Karpas-422 (cell line): ENCODE measurements at regions not wholly inside any gene's neighbourhood (a gene's known extent, or its start where the extent isn't known, plus 50 kb on each side); places are given as distances from the start of the nearest gene placed in this dataset.

Experiments used
- DNase-seq: peaks from one replicate; pipeline ENCODE4 v3.0.0-alpha.2; 2015
- H2AFZ ChIP-seq: fragments of 200-600 bp; sonication (generic); 2 replicates; pipeline ENCODE4 v1.6.1; 2014; ENCODE audit warnings: antibody characterized with exemption, low read length, mixed read lengths
- H3K27ac ChIP-seq: fragments of 200-600 bp; sonication (generic); 2 replicates; pipeline ENCODE4 v1.5.1; 2014; ENCODE audit warnings: mild to moderate bottlenecking, low read length, moderate library complexity
- H3K27me3 ChIP-seq: fragments of 200-600 bp; sonication (generic); 2 replicates; pipeline ENCODE4 v1.6.1; 2014; ENCODE audit warnings: low read length, mixed read lengths
- H3K36me3 ChIP-seq: fragments of 200-600 bp; sonication (generic); 2 replicates; pipeline ENCODE4 v1.6.1; 2014; ENCODE audit warnings: low read length, mixed read lengths; ENCODE audit not compliant: insufficient read depth
- H3K4me1 ChIP-seq: fragments of 200-600 bp; sonication (generic); 2 replicates; pipeline ENCODE4 v1.6.1; 2014; ENCODE audit warnings: mild to moderate bottlenecking, low read length, mixed read lengths
- H3K4me2 ChIP-seq: fragments of 200-600 bp; sonication (generic); 2 replicates; pipeline ENCODE4 v1.6.1; 2014; ENCODE audit warnings: low read length, low read depth, mild to moderate bottlenecking; ENCODE audit not compliant: poor library complexity, severe bottlenecking
- H3K4me3 ChIP-seq: fragments of 200-600 bp; sonication (generic); 2 replicates; pipeline ENCODE4 v1.5.1; 2014; ENCODE audit warnings: mild to moderate bottlenecking, antibody characterized with exemption, low read length, mixed read lengths
- H3K79me2 ChIP-seq: fragments of 200-600 bp; sonication (generic); 2 replicates; pipeline ENCODE4 v1.6.1; 2014; ENCODE audit warnings: mild to moderate bottlenecking, low read length, mixed read lengths
- H3K9ac ChIP-seq: fragments of 200-600 bp; sonication (generic); 2 replicates; pipeline ENCODE4 v1.6.0; 2014; ENCODE audit warnings: low read length
- H3K9me2 ChIP-seq: fragments of 200-600 bp; sonication (generic), shearing (Covaris generic); replicated peaks from 2 replicates; pipeline ENCODE4 v1.6.0; 2014; ENCODE audit warnings: mild to moderate bottlenecking, low read length, moderate library complexity; ENCODE audit not compliant: insufficient read depth
- H3K9me3 ChIP-seq: fragments of 300-700, 200-600 bp; sonication (generic); 2 replicates; pipeline ENCODE4 v1.6.1; 2014; ENCODE audit warnings: low read length, mixed read lengths
- H4K20me1 ChIP-seq: fragments of 200-600 bp; sonication (generic); 2 replicates; pipeline ENCODE4 v1.6.1; 2014; ENCODE audit warnings: mild to moderate bottlenecking, antibody characterized with exemption, low read length, low read depth; ENCODE audit not compliant: insufficient read depth

GRCh38 chr2:20111311-20112131 lies 60.1 kb upstream of the LAPTM4A start:
- no peak for DNase-seq
- Histone ChIP-seq H3K79me2 (no peaks in the 10 kb centered on the region), H3K4me2 (peak overlapping the region; percentile 43), H3K27ac (no peak overlapping the region), H3K4me1 (peaks cover 33% of the 10 kb centered on the region), H3K36me3 (no peaks in the 10 kb centered on the region), H3K9me3 (no peaks in the 10 kb centered on the region), H2AFZ (peak overlapping the region; percentile 76), H3K9me2 (no peaks in the 10 kb centered on the region), H3K4me3 (peak overlapping the region; percentile 14; the same call in 1 of the 2 replicates), H4K20me1 (no peaks in the 10 kb centered on the region), H3K9ac (peak overlapping the region; percentile 56), H3K27me3 (no peaks in the 10 kb centered on the region)

GRCh38 chr2:20110876-20111275 lies 59.4 kb upstream of the LAPTM4A start:
- Histone ChIP-seq H3K9ac (peak overlapping the region; percentile 56), H2AFZ (peak overlapping the region; percentile 76)
- DNase-seq = no peak

GRCh38 chr2:20110383-20110782 lies 59.0 kb upstream of the LAPTM4A start:
- no peak overlapping the region for H3K4me2 ChIP-seq
- H3K4me3 ChIP-seq = no peak overlapping the region
- H3K9ac ChIP-seq = no peak overlapping the region
- H3K36me3 ChIP-seq = no peaks in the 10 kb centered on the region
- DNase-seq = no peak
- H3K79me2 ChIP-seq = no peaks in the 10 kb centered on the region
- H3K27me3 ChIP-seq = no peaks in the 10 kb centered on the region
- peaks cover 33% of the 10 kb centered on the region for H3K4me1 ChIP-seq
- H3K9me3 ChIP-seq = no peaks in the 10 kb centered on the region
- no peaks in the 10 kb centered on the region for H4K20me1 ChIP-seq
- H3K9me2 ChIP-seq = no peaks in the 10 kb centered on the region
- H3K27ac ChIP-seq = no peak overlapping the region
- H2AFZ ChIP-seq = no peak overlapping the region

More at GRCh38 chr2:20110876-20111275, 59.4 kb upstream of the LAPTM4A start:
- peak overlapping the region; percentile 43 for H3K4me2 ChIP-seq
- no peaks in the 10 kb centered on the region for H3K36me3 ChIP-seq
- H3K27ac ChIP-seq = no peak overlapping the region
- H3K9me3 ChIP-seq = no peaks in the 10 kb centered on the region
- H3K4me1 ChIP-seq = peaks cover 33% of the 10 kb centered on the region
- H4K20me1 ChIP-seq = no peaks in the 10 kb centered on the region
- H3K4me3 ChIP-seq = no peak overlapping the region
- no peaks in the 10 kb centered on the region for H3K79me2 ChIP-seq
- no peaks in the 10 kb centered on the region for H3K9me2 ChIP-seq
- no peaks in the 10 kb centered on the region for H3K27me3 ChIP-seq

- H3K9me2 ChIP-seq = no peaks in the 10 kb centered on the region
- H2AFZ ChIP-seq = peak overlapping the region; percentile 84; the same call in 1 of the 2 replicates
- no peaks in the 10 kb centered on the region for H3K9me3 ChIP-seq
- no peak overlapping the region for H3K4me3 ChIP-seq
- peaks cover 46% of the 10 kb centered on the region for H3K4me1 ChIP-seq
- DNase-seq = no peak
- no peak overlapping the region for H3K9ac ChIP-seq
- H3K79me2 ChIP-seq = no peaks in the 10 kb centered on the region
- no peaks in the 10 kb centered on the region for H3K27me3 ChIP-seq
- H3K4me2 ChIP-seq = no peak overlapping the region
- H3K27ac ChIP-seq = no peak overlapping the region
- no peaks in the 10 kb centered on the region for H3K36me3 ChIP-seq
- no peaks in the 10 kb centered on the region for H4K20me1 ChIP-seq
Observed at GRCh38 chr2:20108655-20109396, 57.4 kb upstream of the LAPTM4A start.

GRCh38 chr2:20107776-20108175 lies 56.3 kb upstream of the LAPTM4A start:
- H4K20me1 ChIP-seq = no peaks in the 10 kb centered on the region
- no peaks in the 10 kb centered on the region for H3K79me2 ChIP-seq
- H3K4me3 ChIP-seq = no peak overlapping the region
- no peak overlapping the region for H3K9ac ChIP-seq
- no peak overlapping the region for H2AFZ ChIP-seq
- H3K36me3 ChIP-seq = no peaks in the 10 kb centered on the region
- DNase-seq = no peak
- no peaks in the 10 kb centered on the region for H3K27me3 ChIP-seq
- H3K27ac ChIP-seq = no peak overlapping the region
- no peak overlapping the region for H3K4me2 ChIP-seq
- no peaks in the 10 kb centered on the region for H3K9me2 ChIP-seq
- no peaks in the 10 kb centered on the region for H3K9me3 ChIP-seq
- peaks cover 49% of the 10 kb centered on the region for H3K4me1 ChIP-seq

GRCh38 chr2:20107352-20107751 lies 55.9 kb upstream of the LAPTM4A start:
- no peaks in the 10 kb centered on the region for H3K79me2 ChIP-seq
- no peaks in the 10 kb centered on the region for H4K20me1 ChIP-seq
- H3K9ac ChIP-seq = no peak overlapping the region
- no peaks in the 10 kb centered on the region for H3K27me3 ChIP-seq
- H3K36me3 ChIP-seq = no peaks in the 10 kb centered on the region
- H3K4me3 ChIP-seq = no peak overlapping the region
- H3K4me1 ChIP-seq = peaks cover 49% of the 10 kb centered on the region
- no peak overlapping the region for H3K27ac ChIP-seq
- H3K9me3 ChIP-seq = no peaks in the 10 kb centered on the region
- H3K4me2 ChIP-seq = no peak overlapping the region
- no peak for DNase-seq
- H2AFZ ChIP-seq = no peak overlapping the region
- no peaks in the 10 kb centered on the region for H3K9me2 ChIP-seq

- no peaks in the 10 kb centered on the region for H3K79me2 ChIP-seq
- no peak overlapping the region for H3K9ac ChIP-seq
- H3K36me3 ChIP-seq = no peaks in the 10 kb centered on the region
- H2AFZ ChIP-seq = no peak overlapping the region
- no peaks in the 10 kb centered on the region for H3K27me3 ChIP-seq
- no peaks in the 10 kb centered on the region for H3K9me3 ChIP-seq
- H3K4me3 ChIP-seq = no peak overlapping the region
- H3K27ac ChIP-seq = no peak overlapping the region
- H4K20me1 ChIP-seq = no peaks in the 10 kb centered on the region
- no peak overlapping the region for H3K4me2 ChIP-seq
- DNase-seq = no peak
- no peaks in the 10 kb centered on the region for H3K9me2 ChIP-seq
- H3K4me1 ChIP-seq = peaks cover 48% of the 10 kb centered on the region
Observed at GRCh38 chr2:20106746-20107145, 55.3 kb upstream of the LAPTM4A start.

- Histone ChIP-seq H3K9ac (peak overlapping the region; percentile 35), H3K27ac (no peak overlapping the region), H3K4me2 (peak overlapping the region; percentile 29), H3K27me3 (no peaks in the 10 kb centered on the region), H3K79me2 (no peaks in the 10 kb centered on the region), H3K4me1 (peaks cover 31% of the 10 kb centered on the region), H3K36me3 (no peaks in the 10 kb centered on the region), H3K9me3 (no peaks in the 10 kb centered on the region), H4K20me1 (no peaks in the 10 kb centered on the region), H3K9me2 (no peaks in the 10 kb centered on the region), H3K4me3 (no peak overlapping the region), H2AFZ (peak overlapping the region; percentile 45; the same call in 1 of the 2 replicates)
- no peak for DNase-seq
Observed at GRCh38 chr2:20104900-20105545, 53.6 kb upstream of the LAPTM4A start.
